ENCODE measurements at regions not wholly inside any gene's neighbourhood (a gene's known extent, or its start where the extent isn't known, plus 50 kb on each side); places are given as distances from the start of the nearest gene placed in this dataset.

GRCh38 chr4:24006269-24006668 lies 116.4 kb upstream of the PPARGC1A start (continued):
- no peak for TF ChIP-seq BCL3 (IDR thresholded peaks at IDR 0.05)

- 2% methylated on average over 4 of the region's 4 CpGs for WGBS (ENCODE audit: missing lambda C conversion rate)
- FAIRE-seq (no peak), DNase-seq (ENCODE audit: low read depth in 1 of 2, low spot score in 1 of 2) (no peak), ATAC-seq (no peak)
- no peak overlapping the region for H3K27ac ChIP-seq
- no peak overlapping the region for H3K4me2 ChIP-seq
- H3K9me3 ChIP-seq = no peaks in the 10 kb centered on the region
- ChIA-PET CTCF (no interaction called here), POLR2A (no interaction called here)
- TF ChIP-seq EHF (CRISPR knock-in tag; IDR thresholded peaks at IDR 0.05) = no peak
- no peak for TF ChIP-seq CHD2 (IDR thresholded peaks at IDR 0.05; ENCODE audit: low read length, partially characterized antibody)
- no peak overlapping the region for H3K4me3 ChIP-seq
- H3K4me1 ChIP-seq = no peaks in the 10 kb centered on the region
These were observed 114.1 kb upstream of the PPARGC1A start for GRCh38 chr4:24003926-24004325.

- POLR2A ChIA-PET = no interaction called here
These were observed 113.6 kb upstream of the PPARGC1A start for GRCh38 chr4:24003496-24003895.

More at GRCh38 chr4:24003496-24003895, 113.6 kb upstream of the PPARGC1A start:
- no peak for TF ChIP-seq POLR2AphosphoS2 (conservative IDR thresholded peaks at IDR 0.05; ENCODE audit: low read length)
- TF ChIP-seq PBX3 (IDR thresholded peaks at IDR 0.05) = no peak
- TF ChIP-seq ELK1 (IDR thresholded peaks at IDR 0.05; ENCODE audit: low read depth, low read length) = no peak
- no peak for TF ChIP-seq JUN (IDR thresholded peaks at IDR 0.05)
- no peak for TF ChIP-seq KDM1A (IDR thresholded peaks at IDR 0.05; ENCODE audit: low read depth)
- no peak for TF ChIP-seq ATOH8 (CRISPR knock-in tag; IDR thresholded peaks at IDR 0.05; ENCODE audit: low read depth)
- TF ChIP-seq MYC (IDR thresholded peaks at IDR 0.05; ENCODE audit: borderline replicate concordance, low read length) = no peak
- no peak for TF ChIP-seq JUNB (IDR thresholded peaks at IDR 0.05)
- no peak for TF ChIP-seq NPAS2 (CRISPR knock-in tag; IDR thresholded peaks at IDR 0.05; ENCODE audit: borderline replicate concordance)
- TF ChIP-seq FOXS1 (CRISPR knock-in tag; IDR thresholded peaks at IDR 0.05) = no peak
- TF ChIP-seq ZC3H11A (IDR thresholded peaks at IDR 0.05) = no peak
- no peak for TF ChIP-seq USF2 (IDR thresholded peaks at IDR 0.05)
- TF ChIP-seq HEYL (CRISPR knock-in tag; IDR thresholded peaks at IDR 0.05) = no peak
- CTCF ChIA-PET = no interaction called here
- no peaks in the 10 kb centered on the region for H3K4me1 ChIP-seq
- no peak for FAIRE-seq
- H3K4me2 ChIP-seq = no peak overlapping the region
- 27% methylated on average over 3 of the region's 3 CpGs for WGBS (ENCODE audit: missing lambda C conversion rate)
- DNase-seq (ENCODE audit: low read depth in 1 of 2, low spot score in 1 of 2) = no peak
- no peak for ATAC-seq
- no peak overlapping the region for H3K4me3 ChIP-seq
- H3K27ac ChIP-seq = no peak overlapping the region
- H3K9me3 ChIP-seq = no peaks in the 10 kb centered on the region

Measured in A549 (cell line).